NCI-H1694 (cell line): ENCODE measurements at regions not wholly inside any gene's neighbourhood (a gene's known extent, or its start where the extent isn't known, plus 50 kb on each side); places are given as distances from the start of the nearest gene placed in this dataset.
"Not testable (repeated sequence)": the region's sequence is repeated elsewhere in the genome, so short reads cannot be mapped to it uniquely, and the experiment has no call there.

Source experiments
- DNase-seq: peaks from one replicate; lab custom pipeline; 2025; lab: John Stamatoyannopoulos, UW

DNA sequence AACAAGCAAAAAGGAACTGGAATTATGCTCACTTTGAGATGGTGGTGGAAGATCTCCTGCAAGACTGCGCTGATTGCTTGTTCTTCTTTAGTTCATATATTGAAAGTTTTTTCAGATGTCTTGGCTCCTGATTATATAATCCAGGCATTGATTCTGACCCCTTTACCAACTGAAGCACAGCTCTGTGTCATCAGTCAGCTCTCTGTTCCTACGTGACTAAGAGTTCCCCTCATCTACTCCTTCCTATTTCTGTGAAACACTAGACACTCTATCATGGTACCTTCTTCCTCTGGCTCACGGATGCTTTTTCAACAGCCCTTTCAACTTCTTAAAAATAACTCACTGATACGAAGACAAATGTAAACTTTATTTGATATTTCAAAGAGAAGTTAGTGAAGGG lies 788.6 kb downstream of the SOCS6 start:
- no peak for DNase-seq

DNA sequence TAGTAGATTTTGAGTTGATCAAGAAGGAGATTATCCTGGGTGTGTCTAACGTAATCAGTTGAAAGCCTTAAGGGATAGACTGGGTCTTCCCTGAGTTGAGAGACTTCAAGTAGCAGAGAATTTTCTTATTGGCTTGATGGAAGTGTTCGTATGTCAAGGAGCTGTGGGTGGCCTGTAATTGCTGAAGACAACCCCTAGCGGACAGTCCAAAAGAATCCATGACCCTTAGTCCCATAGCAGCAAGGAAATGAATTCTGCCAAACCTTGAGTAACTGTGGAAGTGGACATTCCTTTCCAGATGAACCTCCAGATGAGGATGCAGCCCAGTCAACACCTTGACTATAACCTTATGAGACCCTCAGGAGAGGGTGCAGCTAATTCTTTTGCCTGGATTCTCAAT lies 786.3 kb downstream of the SOCS6 start:
- DNase-seq = no peak

DNA sequence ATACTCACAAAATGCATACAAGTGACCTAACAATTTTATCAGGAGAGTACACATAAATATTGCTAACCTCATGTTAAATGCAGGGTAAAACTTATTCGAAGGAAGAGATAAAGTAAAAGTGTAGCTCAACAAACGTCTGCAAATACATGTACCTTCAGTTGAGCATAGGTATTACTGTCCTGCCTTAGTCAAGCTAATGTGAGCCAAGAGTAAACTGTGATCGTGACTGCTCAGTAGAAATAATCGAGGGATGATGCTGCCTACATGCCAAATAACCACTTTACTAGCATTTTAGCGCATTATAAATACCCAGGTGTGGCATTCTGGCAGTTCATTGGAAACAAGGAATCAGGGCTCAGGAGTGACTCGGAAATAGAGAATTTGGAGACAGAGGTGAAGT lies 779.5 kb downstream of the SOCS6 start:
- no peak for DNase-seq

DNA sequence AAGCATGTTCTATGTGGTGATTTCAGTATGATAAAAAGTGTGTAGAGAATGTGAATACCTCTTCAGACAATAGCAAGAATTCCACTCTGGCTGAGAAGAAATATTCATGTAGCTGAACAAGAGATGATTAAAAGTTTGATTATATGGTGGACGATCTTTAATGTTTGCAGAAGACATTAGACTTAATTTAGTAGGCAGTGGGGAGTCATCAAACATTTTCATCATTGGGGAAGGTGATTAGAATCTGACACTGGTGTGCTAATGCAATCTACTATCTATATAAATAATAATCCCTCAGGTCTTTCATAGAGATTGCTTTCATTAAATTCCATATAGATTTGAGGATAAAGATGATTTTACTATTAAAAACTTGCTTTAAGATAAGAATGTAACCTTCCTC lies 761.0 kb downstream of the SOCS6 start:
- no peak for DNase-seq

DNA sequence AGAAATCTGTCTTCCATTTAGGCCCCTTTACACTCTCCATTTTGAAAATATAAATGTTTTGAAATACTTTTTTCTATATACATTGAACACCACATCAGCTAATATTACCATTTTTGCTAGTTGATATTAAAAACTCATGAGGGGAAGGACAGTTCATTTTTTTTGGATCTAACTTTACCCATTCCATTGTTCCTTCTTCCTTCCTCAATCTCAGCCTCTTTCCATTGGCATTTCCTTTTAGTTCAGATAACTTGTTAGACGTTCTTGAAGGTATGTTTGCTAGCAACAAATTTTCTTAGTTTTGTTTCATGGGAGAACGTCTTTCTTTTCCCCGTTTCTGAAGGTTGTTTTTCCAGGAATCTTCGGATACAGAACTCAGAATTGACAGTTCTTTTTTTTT lies 759.0 kb downstream of the SOCS6 start:
- no peak for DNase-seq

DNA sequence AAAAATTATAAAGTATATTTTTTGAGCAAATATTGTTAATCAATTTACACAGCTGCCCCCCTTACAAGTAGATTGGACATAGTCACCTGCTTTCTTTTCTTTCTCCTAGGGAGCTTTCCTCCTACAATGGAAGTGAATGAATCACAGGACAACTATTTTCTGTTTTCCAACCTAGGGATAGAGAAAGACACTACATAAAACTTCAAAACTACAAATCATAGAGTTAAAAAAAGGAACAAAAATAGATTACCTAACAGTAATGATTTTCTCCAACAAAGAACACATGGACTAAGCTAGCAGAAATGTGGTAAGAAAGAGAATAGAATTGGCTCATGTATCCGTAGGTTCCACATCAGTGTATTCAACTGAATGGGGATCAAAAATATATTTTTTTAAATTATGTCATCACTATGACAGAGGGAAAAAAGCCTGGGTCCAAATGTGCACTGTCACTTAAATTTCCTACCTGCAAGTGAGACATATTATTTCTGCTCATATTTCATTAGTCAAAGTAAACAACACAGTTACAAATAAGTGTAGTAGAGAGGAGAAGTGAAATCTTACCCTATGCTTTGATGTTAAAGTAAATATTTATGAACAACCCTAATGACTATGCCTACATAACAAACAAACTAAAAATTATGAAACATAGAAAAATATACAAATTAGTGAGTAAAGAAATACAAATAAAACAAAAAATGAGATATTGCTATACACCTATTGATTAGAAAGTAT lies 756.7 kb downstream of the SOCS6 start:
- DNase-seq = no peak

DNA sequence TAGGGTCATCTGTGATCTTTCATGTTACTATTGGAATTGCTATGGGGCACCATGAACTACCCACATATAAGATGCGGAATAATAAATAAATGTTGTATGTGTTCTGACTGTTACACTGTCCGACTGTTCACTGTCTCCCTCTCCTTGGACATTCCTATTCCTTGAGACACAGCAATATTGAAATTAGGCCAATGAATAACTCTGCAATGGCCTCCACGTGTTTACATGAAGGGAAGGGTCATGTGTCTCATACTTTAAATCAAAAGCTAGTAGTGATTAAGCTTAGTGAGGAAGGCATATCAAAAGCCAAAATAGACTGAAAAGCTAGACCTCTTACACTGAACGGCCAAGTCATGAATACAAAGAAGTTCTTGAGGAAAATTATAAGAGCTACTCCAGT lies 751.3 kb downstream of the SOCS6 start:
- DNase-seq = no peak

DNA sequence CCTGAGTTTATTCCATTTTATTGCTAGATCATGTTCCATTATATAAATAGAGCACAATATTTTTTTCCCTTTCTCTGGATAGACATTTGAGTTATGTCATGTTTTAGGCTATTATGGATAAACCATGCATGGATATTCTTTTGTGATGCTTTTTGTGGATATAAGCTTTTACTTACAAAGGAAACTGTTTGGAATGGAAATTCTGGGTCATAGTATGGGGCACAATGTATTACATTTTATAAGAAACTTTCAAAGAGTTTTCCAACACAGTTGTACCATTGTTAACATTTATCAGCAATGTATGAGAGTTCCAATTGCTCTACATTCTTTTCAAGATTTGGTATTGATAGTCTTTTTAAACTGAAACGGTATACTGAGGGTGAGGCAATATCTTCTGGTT lies 749.4 kb downstream of the SOCS6 start:
- DNase-seq = no peak

DNA sequence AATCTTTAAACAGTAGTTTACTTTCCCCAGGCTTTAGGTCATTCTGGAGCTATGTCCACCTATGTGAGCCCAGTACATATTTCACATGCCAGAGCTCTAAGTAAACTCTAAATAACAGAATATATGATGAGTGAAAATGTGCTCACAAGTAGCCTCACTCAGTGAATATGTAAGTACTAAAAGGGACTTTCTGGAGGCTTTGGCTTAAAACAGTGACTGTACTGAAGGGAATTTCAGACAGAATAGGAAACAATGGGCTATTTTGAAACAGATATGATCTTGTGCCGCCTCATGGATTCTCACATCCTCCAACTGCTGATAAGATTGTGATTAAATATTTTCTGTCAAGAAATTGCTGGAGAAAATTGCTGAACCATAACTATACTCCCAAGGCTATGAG lies 747.9 kb downstream of the SOCS6 start:
- DNase-seq = no peak

DNA sequence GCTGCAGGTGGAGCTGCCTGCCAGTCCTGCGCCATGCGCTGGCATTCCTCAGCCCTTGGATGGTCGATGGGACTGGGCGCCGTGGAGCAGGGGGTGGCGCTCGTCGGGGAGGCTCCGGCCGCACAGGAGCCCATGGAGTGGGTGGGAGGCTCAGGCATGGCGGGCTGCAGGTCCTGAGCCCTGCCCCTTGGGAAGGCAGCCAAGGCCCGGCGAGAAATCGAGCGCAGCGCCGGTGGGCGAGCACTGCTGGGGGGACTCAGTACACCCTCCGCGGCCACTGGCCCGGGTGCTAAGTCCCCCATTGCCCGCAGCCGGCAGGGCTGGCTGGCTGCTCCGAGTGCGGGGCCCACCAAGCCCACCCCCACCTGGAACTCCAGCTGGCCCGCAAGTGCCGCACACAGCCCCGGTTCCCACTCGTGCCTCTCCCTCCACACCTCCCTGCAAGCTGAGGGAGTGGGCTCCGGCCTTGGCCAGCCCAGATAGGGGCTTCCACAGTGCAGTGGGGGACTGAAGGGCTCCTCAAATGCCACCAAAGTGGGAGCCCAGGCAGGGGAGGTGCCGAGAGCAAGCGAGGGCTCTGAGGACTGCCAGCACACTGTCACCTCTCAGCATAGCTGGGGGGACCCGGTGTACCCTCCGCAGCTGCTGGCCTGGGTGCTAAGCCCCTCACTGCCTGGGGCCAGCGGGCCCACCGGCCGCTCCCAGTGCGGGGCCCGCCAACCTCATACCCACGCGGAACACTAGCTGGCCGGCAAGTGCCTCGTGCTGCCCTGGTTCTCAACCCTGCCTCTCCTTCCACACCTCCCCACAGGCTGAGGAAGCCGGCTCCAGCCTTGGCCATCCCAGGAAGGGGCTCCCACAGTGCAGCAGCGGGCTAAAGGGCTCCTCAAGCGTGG lies 742.7 kb downstream of the SOCS6 start:
- not testable (repeated sequence) for DNase-seq

DNA sequence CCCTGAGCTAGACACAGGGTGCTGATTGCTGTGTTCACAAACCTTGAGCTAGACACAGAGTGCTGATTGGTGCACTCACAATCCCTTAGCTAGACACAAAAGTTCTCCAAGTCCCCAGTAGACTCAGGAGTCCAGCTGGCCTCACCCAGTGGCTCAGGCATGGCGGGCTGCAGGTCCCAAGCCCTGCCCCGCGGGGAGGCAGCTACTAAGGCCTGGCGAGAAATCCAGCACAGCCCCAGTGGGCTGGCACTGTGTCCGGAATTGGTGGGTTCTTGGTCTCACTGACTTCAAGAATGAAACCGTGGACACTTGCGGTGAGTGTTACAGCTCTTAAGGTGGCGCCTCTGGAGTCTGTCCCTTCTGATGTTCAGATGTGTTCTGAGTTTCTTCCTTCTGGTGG lies 741.2 kb downstream of the SOCS6 start:
- not testable (repeated sequence) for DNase-seq

DNA sequence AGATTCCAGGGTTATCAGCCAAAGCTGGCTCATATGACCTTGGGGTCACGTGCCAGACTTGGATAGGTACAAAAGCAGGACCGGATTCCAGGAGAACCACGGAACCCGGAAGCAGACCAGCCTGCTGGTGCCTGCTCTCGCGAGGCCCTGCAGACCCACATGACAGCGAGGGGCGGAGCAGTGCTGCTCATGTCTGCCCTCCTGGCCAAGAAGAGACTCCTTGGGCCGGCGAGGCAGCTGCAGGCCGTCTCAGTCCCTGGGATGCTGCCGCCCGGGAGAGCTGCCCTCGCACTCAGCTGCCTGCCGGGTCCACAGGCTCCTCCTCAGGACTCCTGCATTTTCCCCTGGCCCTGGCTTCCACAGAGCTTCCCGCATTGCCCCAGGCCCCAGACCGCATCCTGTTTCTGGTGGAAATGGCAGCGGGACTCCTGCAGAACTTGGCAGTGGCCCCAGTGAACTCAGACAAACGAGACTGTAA lies 739.5 kb downstream of the SOCS6 start:
- DNase-seq = no peak

DNA sequence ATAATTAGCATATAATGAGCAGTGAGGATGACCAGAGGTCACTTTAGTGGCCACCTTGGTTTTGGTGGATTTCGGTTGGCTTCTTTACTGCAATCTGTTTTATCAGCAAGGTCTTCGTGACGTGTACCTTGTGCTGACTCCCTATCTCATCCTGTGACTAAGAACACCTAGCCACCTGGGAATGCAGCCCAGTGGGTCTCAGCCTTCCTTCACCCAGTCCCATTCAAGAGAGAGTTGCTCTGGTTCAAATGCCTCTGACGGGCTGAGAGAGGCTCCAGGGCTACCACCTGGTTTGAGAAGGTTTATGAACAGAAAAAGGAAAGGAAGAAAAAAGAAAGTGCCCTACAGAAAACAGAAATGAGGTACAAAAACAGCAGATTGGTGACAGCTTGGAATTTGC lies 738.7 kb downstream of the SOCS6 start:
- DNase-seq = no peak

DNA sequence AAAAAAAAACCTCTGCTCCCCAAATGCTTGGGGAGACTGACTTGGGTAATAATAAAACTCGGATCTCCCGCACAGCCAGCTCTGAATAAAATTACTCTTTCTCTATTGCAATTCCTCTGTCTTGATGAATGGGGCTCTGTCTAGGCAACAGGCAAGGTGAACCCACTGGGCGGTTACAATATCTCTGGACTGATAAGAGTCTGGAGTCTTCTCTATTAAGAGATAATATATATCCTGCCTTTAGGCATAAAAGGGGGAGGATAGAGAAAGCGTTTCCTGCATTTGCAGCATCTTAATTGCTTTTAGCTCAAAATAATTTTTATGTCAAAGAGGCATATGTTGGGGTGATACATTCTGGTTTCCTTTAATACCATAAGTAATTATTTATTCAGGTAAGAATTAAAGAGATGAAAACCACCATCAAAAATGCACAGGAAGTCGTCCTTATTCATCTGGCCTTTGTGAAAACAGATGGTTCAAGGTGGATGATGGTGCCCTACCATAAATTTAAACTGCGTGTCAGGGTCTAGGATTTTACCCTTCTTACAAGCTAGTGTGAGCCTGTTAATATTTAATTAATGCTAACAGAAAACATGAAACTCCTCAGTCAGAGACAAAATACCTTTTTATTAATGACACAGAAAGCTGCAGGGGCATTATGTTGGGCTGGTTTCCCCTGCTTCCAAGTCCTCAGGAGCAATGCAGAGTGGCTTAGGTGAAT lies 736.8 kb downstream of the SOCS6 start:
- DNase-seq = no peak

DNA sequence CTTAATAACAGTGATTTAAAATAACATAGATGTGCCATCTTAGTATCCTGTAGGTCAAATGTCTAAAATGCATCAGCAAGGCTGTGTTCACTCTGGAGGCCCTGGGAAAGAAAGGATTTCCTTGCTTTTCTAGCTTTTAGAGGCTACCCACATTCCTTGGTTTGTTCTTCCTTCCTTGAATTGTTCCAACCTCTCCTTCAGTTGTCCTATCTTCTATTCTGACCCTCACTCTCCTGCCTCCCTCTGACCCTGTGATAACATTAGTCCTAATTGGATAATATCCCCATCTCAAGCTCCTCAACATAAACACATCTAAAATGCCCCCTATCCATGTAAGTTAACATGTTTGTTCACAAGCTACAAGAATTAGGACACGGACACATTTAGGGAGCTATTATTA lies 733.5 kb downstream of the SOCS6 start:
- DNase-seq = no peak

DNA sequence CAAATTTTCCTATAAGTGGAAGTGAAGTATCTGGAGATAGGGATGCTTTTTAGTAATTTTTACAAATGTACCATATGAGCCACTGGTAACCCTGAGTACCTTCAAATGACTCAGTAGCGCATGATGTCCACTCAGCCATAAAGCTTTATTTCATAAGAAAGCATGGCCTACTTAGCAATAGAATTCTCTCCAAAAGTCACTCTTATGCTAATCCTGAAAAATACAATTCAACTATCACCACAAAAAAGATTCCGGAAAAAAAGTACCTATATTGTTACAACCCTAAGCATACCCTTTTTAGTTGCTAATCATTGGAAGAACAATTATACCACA lies 732.2 kb downstream of the SOCS6 start:
- DNase-seq = no peak

DNA sequence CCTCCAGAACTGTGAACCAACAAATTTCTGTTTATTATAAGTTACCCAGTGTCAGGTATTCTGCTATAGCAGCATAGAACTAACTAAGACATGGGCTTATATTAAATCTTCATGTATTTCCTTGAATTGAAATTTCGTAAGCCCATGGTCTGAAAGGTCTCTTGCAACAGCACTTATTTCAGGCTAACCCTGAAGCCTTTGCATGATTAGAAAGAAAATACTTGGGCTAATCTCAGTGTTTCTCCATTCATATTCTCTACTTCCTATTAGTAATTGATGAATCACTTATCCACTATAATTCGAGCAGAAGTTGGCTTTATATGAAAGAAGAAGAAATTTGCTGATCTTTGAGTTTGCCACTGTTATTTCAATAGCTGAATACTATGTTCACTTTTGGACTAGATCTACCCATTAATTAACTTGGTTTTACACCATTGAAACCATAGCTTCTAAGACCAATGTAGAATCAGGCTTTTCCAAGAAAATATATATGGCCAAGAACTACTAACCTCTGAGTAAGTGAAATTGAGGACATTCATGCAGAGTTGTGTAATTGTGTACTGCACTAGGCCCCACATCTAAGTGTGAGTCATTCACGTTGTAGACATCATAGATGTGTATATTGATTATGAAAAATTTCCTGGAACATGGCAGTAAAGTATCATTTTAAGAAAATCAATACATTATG lies 731.6 kb downstream of the SOCS6 start:
- DNase-seq = no peak

DNA sequence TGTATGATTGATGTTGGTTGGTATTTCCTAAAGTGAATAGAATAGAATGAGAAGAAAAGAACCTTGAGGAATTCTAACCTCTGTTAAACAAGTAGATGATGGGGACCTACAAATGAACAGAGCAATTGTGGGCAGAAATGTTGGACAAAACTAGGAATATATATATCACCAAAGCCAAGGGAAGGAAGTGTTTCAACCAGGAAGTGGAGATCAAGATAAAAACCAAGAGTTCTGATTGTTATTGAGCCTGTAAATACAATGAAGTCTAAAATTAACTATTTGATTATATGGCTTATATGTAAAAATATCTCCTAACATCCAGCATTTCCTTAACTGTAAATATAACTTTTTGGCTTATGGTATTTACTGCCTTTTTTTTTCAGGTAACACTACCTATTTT lies 730.0 kb downstream of the SOCS6 start:
- DNase-seq = no peak

DNA sequence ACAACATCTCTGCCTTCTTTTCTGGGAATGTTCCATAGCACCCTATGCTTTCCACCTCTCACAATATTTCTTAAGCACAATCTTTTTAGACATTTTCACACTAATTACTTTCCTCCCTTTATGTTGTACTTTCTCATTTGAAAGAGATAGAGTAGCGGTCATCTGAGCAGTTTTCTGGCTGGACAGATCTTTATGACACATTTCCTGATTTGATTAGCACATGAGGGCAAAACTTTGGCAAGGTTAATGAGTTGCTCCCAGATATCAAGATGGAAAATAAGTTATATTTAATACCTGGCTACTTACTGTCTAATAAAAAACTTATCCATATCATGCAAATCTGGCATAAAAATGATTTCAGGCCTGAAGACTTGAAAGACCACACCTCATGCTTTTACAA lies 723.9 kb downstream of the SOCS6 start:
- DNase-seq = no peak

DNA sequence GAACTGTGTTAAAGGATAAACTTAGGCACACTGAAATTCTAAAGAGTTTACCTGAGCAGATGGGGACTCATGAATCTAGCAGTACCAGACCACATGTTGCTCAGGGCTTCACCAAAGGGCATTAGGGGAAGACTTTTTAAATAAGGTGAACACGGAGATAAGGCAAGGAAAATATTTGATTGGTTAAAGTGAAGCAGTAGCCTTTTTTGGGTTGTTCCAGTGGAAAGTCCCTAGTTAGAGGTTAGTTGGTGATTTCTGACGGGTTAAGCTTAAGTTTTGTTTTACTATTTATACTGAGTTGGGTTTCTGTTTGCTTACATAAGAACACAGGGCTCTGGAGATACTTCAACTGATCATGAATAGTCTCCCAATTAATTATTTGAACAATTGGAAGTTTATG lies 722.5 kb downstream of the SOCS6 start:
- no peak for DNase-seq

DNA sequence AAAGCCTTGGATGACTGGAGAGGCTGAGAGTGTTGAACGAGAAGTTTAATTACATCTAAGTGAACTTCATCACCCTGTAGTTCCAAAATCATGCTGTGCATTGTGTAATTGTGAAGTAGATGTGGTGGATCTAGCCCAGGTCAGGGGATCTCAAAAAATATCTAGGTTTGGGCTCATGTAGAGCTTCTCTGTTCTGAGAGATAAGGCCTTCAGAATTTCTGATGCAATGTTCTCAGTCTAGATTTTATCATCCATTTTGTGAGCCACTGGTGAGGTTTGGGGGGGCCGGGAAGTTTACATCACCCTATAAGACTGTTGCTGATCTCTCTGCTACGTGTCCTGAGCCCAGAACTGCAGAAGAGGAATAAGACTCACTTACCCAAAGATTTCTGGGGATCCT lies 719.4 kb downstream of the SOCS6 start:
- DNase-seq = no peak

DNA sequence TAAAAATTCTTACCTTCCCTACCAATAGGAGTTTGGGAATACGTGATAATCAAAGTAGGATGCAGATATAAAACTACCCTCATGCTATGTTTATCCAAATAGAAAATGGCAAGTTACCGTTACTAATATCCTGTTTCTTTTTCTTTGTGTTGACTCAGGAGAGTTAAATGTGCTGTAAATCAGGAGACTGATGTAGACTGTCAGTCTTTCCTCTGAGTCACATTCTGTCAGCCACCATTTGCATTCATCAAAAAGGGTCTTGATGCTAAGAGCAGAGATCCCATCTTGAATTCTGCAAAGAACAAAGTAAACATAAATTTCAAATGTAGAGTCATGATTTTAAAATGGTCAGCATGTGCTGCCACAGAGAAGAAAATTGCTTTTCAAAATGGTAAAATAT lies 712.8 kb downstream of the SOCS6 start:
- DNase-seq = no peak
